OCI-LY3 (cell line): ENCODE measurements at regions not wholly inside any gene's neighbourhood (a gene's known extent, or its start where the extent isn't known, plus 50 kb on each side); places are given as distances from the start of the nearest gene placed in this dataset.

Source experiments
- CTCF ChIP-seq: fragments of 200-600, 300-600 bp; sonication (generic); IDR thresholded peaks from 2 replicates; pipeline ENCODE4 v1.5.1; 2014; ENCODE audit warnings: antibody characterized with exemption, low read length, low read depth
- EZH2phosphoT487 ChIP-seq: fragments of 200-600 bp; shearing (Covaris generic); IDR thresholded peaks from 2 replicates; pipeline ENCODE4 v1.6.1; 2018; ENCODE audit warnings: antibody characterized with exemption, mixed run types, low read depth

- TF ChIP-seq CTCF (no peak), EZH2phosphoT487 (no peak)
Observed at GRCh38 chr5:115430374-115430773, 114.2 kb downstream of the FEM1C start.
